Neural cell (in vitro differentiated cells): ENCODE measurements at regions not wholly inside any gene's neighbourhood (a gene's known extent, or its start where the extent isn't known, plus 50 kb on each side); places are given as distances from the start of the nearest gene placed in this dataset.

ENCODE experiments used
- CTCF ChIP-seq: fragments of 450-650 bp; IDR thresholded peaks from 2 replicates; pipeline ENCODE4 v1.5.1; 2014; ENCODE audit warnings: antibody characterized with exemption, mild to moderate bottlenecking, moderate library complexity; ENCODE audit not compliant: poor library complexity, severe bottlenecking
- EZH2 ChIP-seq: fragments of 200-600, 300-800 bp; shearing (Covaris generic), sonication (generic); IDR thresholded peaks from 2 replicates; pipeline ENCODE4 v1.6.1; 2014; ENCODE audit warnings: antibody characterized with exemption, low read length, borderline replicate concordance, mild to moderate bottlenecking; ENCODE audit not compliant: insufficient read depth, poor library complexity, severe bottlenecking
- MXI1 ChIP-seq: fragments of 450-650 bp; conservative IDR thresholded peaks from 2 replicates; pipeline ENCODE4 v1.6.1; 2014; ENCODE audit warnings: antibody characterized with exemption, mild to moderate bottlenecking; ENCODE audit not compliant: poor library complexity, severe bottlenecking
- RAD21 ChIP-seq: fragments of 450-650 bp; conservative IDR thresholded peaks from 2 replicates; pipeline ENCODE4 v1.6.1; 2014; ENCODE audit warnings: antibody characterized with exemption, mild to moderate bottlenecking, moderate library complexity
- TAF1 ChIP-seq: IDR thresholded peaks from 2 replicates; pipeline ENCODE4 v1.6.1; 2012; ENCODE audit warnings: low read depth

GRCh38 chrX:873016-873415 is 242.4 kb downstream of the SHOX start:
- TF ChIP-seq TAF1 (no peak), RAD21 (no peak), CTCF (no peak), EZH2 (no peak), MXI1 (no peak)
